ENCODE measurements at regions not wholly inside any gene's neighbourhood (a gene's known extent, or its start where the extent isn't known, plus 50 kb on each side); places are given as distances from the start of the nearest gene placed in this dataset.
"Not testable (repeated sequence)": the region's sequence is repeated elsewhere in the genome, so short reads cannot be mapped to it uniquely, and the experiment has no call there.

GRCh38 chr18:10169814-10170213 is 256.0 kb downstream of the VAPA start:
- no peak for DNase-seq
- no peaks in the 10 kb centered on the region for H3K4me1 ChIP-seq
- intact Hi-C loops (cut with DNase I): no loop called here

GRCh38 chr18:10170375-10170774 is 256.6 kb downstream of the VAPA start:
- H3K27me3 ChIP-seq: no peaks in the 10 kb centered on the region
- no peak for ATAC-seq
- intact Hi-C loops (cut with DNase I): no loop called here
- H3K9me3 ChIP-seq: no peaks in the 10 kb centered on the region
- H3K4me3 ChIP-seq: no peak overlapping the region
- no peak for DNase-seq
- no peak for TF ChIP-seq CTCF (IDR thresholded peaks at IDR 0.05)
- no peaks in the 10 kb centered on the region for H3K4me1 ChIP-seq
- no peaks in the 10 kb centered on the region for H3K36me3 ChIP-seq
- no peak overlapping the region for H3K27ac ChIP-seq

More at GRCh38 chr18:10169814-10170213, 256.0 kb downstream of the VAPA start:
- H3K4me3 ChIP-seq: no peak overlapping the region
- no peak for ATAC-seq
- no peaks in the 10 kb centered on the region for H3K36me3 ChIP-seq
- TF ChIP-seq CTCF (IDR thresholded peaks at IDR 0.05): no peak
- no peak overlapping the region for H3K27ac ChIP-seq
- H3K9me3 ChIP-seq: no peaks in the 10 kb centered on the region
- no peaks in the 10 kb centered on the region for H3K27me3 ChIP-seq

- DNase-seq; H3K9me3 ChIP-seq; ATAC-seq; H3K36me3 ChIP-seq; H3K4me1 ChIP-seq; H3K27me3 ChIP-seq; H3K4me3 ChIP-seq; H3K27ac ChIP-seq; intact Hi-C loops (cut with DNase I): not testable (repeated sequence)
These were observed 261.5 kb downstream of the VAPA start for GRCh38 chr18:10175333-10175732.

GRCh38 chr18:10179326-10179725 is 265.5 kb downstream of the VAPA start:
- H3K9me3 ChIP-seq; ATAC-seq; H3K36me3 ChIP-seq; H3K4me3 ChIP-seq; H3K27ac ChIP-seq; DNase-seq; intact Hi-C loops (cut with DNase I); H3K4me1 ChIP-seq; H3K27me3 ChIP-seq: not testable (repeated sequence)

GRCh38 chr18:10182009-10182624 is 268.3 kb downstream of the VAPA start:
- ATAC-seq: no peak
- no peak overlapping the region for H3K27ac ChIP-seq
- no peak for DNase-seq

GRCh38 chr18:10184776-10185175 is 269.7 kb upstream of the APCDD1 start:
- no peak overlapping the region for H3K4me3 ChIP-seq

More at GRCh38 chr18:10182009-10182624, 268.3 kb downstream of the VAPA start:
- Histone ChIP-seq H3K27me3 (no peaks in the 10 kb centered on the region), H3K36me3 (no peaks in the 10 kb centered on the region), H3K4me3 (no peak overlapping the region), H3K4me1 (no peaks in the 10 kb centered on the region), H3K9me3 (no peaks in the 10 kb centered on the region)
- no peak for TF ChIP-seq CTCF (IDR thresholded peaks at IDR 0.05)
- intact Hi-C loops (cut with DNase I): no loop called here

More at GRCh38 chr18:10184776-10185175, 269.7 kb upstream of the APCDD1 start:
- H3K27ac ChIP-seq: no peak overlapping the region
- H3K27me3 ChIP-seq: no peaks in the 10 kb centered on the region
- DNase-seq (no peak), ATAC-seq (no peak)
- H3K36me3 ChIP-seq: no peaks in the 10 kb centered on the region
- no peaks in the 10 kb centered on the region for H3K9me3 ChIP-seq
- intact Hi-C loops (cut with DNase I): no loop called here
- no peaks in the 10 kb centered on the region for H3K4me1 ChIP-seq
- TF ChIP-seq CTCF (IDR thresholded peaks at IDR 0.05): no peak
